ENCODE measurements at regions not wholly inside any gene's neighbourhood (a gene's known extent, or its start where the extent isn't known, plus 50 kb on each side); places are given as distances from the start of the nearest gene placed in this dataset.
"Not testable (repeated sequence)": the region's sequence is repeated elsewhere in the genome, so short reads cannot be mapped to it uniquely, and the experiment has no call there.

DNA sequence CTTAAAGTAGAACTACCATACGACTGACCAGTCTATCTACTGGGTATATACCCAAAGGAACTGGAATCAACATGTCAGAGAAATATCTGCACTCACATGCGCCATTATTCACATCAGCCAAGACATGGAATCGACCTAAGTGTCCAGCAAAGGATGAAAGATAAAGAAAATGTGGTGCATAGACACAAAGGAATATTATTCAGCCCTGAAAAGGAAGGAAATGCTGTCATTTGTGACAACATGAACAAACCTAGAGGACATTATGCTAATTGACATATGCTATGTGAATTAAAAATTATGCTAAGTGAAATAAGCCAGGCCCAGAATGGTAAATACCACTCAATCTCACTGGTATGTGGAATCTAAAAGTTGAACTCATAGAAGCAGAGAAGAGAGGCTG, 123.7 kb downstream of the KLF6 start:
- no peak for DNase-seq (ENCODE audit: low spot score)

GRCh38 chr10:3660753-3661152, 124.3 kb downstream of the KLF6 start:
- DNase-seq (ENCODE audit: low spot score): peak; percentile 43

GRCh38 chr10:3659203-3659917, 125.6 kb downstream of the KLF6 start:
- DNase-seq (ENCODE audit: low spot score): peak; percentile 35

- peak; percentile 43 for DNase-seq (ENCODE audit: low spot score)
Observed at GRCh38 chr10:3658766-3659165, 126.2 kb downstream of the KLF6 start.

- no peak for DNase-seq (ENCODE audit: low spot score)
Observed at GRCh38 chr10:3656214-3656613, 128.8 kb downstream of the KLF6 start.

GRCh38 chr10:3655528-3655927, 129.5 kb downstream of the KLF6 start:
- DNase-seq (ENCODE audit: low spot score): no peak

DNA sequence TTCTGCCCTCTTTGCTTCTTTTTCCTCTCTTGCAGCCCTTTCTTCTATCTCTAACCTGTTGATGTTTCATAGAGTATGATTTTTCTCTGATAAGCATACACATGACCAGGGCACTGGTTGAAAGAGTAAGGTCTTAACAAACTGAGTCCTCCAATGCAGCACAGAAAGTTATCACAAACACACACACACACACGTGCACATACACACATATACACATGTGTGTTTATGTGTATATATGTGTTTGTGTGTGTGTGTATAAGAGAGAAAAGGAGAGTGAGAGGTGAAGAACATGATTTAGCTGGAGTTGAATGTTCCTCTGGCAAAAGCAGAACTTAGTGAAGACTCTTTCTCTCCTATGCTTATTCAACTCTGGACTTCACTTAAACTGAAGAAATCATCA, 130.0 kb downstream of the KLF6 start:
- no peak for DNase-seq (ENCODE audit: low spot score)

DNA sequence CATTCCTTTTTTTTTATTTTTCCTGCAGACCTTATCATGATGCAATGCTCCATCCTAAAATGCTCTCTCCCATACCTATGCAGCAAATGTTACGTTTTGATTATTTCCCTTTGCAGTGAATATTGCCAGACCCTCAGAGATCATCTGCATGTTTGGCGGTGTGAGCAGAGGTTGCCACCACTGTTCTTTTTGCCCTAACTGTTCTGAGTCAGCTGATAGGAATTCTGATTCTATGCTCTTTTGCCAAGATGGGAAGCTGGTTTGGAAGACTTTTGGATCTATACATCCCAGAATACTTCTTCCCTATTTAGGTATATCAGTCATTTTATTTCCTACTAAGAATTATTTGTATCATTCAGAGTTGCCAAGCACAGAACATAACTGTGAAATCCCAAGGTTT, 130.5 kb downstream of the KLF6 start:
- no peak for DNase-seq (ENCODE audit: low spot score)

GRCh38 chr10:3653303-3653702, 131.7 kb downstream of the KLF6 start:
- not testable (repeated sequence) for DNase-seq (ENCODE audit: low spot score)

- no peak for DNase-seq (ENCODE audit: low spot score)
Observed at GRCh38 chr10:3652886-3653285, 132.1 kb downstream of the KLF6 start.

DNA sequence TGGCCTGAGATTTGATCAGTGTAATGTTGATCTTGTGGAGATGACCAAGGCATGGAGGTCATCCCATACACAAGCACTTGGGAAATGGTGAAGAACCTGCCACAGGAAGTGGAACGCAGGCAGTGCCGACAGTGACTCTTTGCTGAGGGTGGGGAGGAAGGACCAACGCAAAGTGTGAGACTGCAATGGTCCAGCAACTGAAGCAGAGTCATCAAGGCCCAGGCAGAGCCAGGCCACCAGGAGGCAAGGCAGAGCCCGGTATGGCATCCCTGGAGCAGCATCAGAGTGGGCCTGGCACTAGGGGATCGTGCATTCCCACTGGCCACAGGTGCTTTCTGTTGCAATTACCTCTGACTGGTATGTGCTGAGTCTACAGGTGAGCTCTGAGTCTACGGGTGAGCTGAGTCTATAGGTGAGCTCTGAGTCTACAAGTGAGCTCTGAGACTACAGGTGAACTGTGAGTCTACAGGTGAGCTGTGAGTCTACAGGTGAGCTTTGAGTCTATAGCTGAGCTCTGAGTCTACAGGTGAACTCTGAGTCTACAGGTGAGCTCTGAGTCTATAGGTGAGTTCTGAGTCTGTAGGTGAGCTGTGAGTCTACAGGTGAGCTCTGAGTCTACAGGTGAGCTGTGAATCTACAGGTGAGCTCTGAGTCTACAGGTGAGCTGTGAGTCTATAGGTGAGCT, 132.9 kb downstream of the KLF6 start:
- DNase-seq (ENCODE audit: low spot score): no peak

DNA sequence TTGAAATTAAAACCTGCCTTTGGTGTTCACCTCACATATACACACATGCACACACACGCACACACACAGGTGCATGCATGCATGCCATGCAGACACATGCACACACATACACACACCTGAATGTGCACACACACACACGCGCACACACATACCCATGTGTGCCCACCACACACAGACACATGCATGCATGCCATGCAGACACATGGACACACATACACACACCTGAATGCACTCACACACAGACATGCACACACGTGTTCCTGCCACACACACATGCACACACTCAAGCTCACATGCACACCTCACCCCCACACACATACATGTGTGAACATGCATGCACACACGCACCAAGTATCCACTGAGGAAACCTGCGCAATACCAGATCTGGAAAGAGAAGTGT, 136.4 kb downstream of the KLF6 start:
- DNase-seq (ENCODE audit: low spot score): no peak

GRCh38 chr10:3648170-3648569, 136.8 kb downstream of the KLF6 start:
- DNase-seq (ENCODE audit: low spot score): no peak

DNA sequence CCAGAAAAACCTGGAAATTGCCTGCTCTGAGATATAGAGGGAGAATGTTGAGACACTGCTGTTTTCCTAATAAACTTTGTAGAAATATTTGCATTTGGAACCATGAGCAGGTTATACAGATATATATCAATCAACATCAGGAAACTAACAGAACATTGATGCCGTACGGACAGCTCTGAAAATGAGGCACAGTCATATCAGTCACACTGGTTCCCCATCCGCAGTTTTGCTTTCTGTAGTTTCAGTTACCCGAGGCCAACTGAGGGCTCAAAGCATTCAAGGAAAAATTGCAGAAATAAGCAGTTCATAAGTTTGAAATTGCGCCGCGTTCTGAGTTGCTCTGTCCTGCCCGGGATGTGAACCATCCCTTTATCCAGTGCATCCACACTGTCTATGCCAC, 137.9 kb downstream of the KLF6 start:
- no peak for DNase-seq (ENCODE audit: low spot score)

DNA sequence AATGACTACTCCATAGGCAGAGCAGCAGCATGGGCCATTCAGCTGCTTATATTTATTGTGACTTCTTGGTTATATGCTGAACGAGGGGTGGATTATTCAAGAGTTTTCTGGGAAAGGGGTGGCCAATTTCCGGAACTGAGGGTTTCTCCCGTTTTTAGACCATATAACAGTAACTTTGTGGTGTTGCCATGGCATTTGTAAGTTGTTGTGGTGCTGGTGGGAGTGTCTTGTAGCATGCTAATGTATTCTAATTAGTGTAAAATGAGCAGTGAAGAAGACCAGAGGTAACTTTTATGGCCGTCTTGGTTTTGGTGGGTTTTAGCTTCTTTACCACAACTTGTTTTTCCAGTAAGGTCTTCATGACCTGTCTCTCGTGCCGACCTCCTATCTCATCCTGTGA, 139.6 kb downstream of the KLF6 start:
- DNase-seq (ENCODE audit: low spot score): no peak

GRCh38 chr10:3640816-3641215, 144.2 kb downstream of the KLF6 start:
- no peak for DNase-seq (ENCODE audit: low spot score)

DNA sequence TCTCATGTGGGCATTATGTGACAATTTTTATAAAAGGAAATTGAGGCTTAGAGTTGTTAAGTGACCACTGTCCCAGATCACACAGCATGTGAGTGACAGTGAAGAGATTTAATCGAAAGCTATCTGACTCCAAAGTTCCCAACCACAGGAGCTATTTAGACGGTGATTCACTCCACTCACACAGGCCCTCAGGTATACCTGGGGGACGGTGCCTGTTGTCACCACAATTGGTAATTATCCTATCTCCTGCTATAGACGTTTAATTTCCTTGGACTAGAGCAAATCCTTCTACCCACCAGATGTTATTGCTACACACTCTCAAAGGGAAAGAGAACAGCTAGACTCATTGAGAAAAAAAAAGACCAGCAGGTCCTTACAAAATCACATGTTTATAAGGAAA, 145.5 kb downstream of the KLF6 start:
- no peak for DNase-seq (ENCODE audit: low spot score)

GRCh38 chr10:3636356-3637181, 148.4 kb downstream of the KLF6 start:
- no peak for DNase-seq (ENCODE audit: low spot score)

- DNase-seq (ENCODE audit: low spot score): no peak
Observed at GRCh38 chr10:3635697-3636096, 149.3 kb downstream of the KLF6 start.

DNA sequence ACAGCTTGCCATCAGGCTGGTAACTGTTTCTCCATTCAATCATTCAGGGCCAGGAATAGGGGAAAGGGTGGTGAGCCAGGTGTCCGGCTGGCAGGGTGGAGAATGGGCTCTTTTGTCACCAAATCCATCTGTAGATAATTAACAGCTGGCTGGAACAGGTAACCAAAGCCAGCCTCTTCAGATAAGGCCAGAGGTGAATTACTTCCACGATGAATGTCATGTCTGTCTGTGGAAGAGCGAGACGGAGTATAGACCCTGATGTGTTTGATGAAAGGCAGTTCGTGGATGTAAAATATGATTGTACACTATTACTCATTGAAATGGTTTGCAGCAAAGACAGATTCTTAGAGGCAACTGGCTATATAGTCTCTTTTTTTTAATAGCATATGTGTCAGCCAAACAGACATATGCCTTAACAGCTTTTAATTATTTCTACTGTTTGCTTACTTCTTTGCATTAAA, 149.8 kb downstream of the KLF6 start:
- DNase-seq (ENCODE audit: low spot score): no peak

DNA sequence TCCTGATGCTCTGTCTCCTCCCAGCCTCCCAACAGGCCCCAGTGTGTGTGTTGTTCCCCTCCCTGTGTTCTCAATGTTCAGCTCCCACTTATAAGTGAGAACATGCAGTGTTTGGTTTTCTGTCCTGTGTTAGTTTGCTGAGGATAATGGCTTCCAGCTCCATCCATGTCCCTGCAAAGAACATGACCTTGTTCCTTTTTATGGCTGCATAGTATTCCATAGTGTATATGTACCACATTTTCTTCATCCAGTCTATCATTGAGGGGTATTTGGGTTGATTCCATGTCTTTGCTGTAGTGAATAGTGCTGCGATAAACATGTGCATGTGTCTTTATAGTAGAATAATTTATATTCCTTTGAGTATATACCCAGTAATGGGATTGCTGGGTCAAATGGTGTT, 150.4 kb downstream of the KLF6 start:
- not testable (repeated sequence) for DNase-seq (ENCODE audit: low spot score)

DNA sequence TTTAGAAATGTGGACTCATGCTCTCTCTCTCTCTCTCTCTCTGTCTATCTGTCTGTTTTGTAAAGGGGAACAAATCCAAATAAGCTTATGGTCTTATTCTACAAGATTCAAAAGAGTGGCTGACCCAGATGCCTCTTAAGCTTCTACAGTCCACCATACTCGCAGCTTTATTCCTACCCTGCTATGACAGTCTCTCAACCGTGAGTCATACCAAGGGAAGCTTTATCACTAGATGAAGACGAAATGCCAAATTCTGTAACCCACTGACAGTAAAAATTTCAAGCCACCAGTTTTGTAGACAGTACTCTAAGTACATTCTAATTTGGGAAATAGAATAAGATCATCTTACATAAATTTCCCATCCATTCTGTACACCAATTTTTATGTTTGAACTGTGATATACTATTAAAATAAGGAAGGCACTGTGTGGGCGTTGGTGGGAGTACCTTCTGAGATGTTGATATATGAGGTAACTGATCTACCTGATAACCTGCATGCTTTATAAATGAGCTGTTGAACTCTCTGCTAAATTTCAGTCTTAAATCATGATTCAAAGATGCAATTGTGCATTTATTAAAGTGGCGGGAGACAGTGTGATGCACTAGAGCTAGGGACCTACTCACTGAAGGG, 153.2 kb downstream of the KLF6 start:
- DNase-seq (ENCODE audit: low spot score): no peak

All from mesenteric fat pad (tissue), 1 donor.